ENCODE measurements at regions not wholly inside any gene's neighbourhood (a gene's known extent, or its start where the extent isn't known, plus 50 kb on each side); places are given as distances from the start of the nearest gene placed in this dataset.

DNA sequence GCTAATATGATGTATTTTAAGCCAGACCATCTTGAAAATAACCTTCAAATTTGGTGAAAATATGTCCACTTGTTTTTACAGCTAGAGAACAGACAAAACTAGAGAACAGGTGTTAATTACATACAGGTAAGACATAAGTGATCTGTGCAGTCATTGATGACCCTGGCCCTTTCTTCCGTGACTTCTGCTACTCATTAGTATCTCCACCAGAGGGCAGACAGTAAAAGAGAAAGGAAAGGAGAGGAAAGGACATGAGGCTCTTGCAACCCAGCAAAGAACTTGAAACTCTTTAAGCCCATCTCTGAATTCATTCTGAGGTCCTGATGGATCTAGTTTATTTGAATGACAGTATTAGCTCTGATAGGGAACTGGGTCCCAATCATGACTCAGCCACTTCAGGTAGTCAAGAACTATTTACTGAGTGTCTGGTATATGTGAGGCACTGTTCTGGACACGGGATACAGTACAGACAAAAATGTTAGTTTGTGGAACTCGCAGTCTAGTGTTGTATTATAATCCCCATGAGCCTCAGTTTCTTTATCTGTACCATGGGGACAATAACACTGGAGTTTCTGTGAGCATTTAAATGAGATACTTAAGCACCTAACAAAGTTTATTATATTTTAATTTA is 121.0 kb upstream of the TEX13D start:
- intact Hi-C loops (cut with micrococcal nuclease), result no loop called here
- Histone ChIP-seq H4K20me1 (ENCODE audit: insufficient read depth) (no peaks in the 10 kb centered on the region), H2AFZ (ENCODE audit: low read depth, low read length, poor library complexity, severe bottlenecking) (no peak overlapping the region), H3K9me2 (ENCODE audit: insufficient read depth) (no peaks in the 10 kb centered on the region), H3K36me3 (ENCODE audit: control insufficient read depth in 1 of 2, insufficient read depth in 2 of 2, low read length in 2 of 2) (no peaks in the 10 kb centered on the region), H3K9me3 (ENCODE audit: control insufficient read depth in 1 of 2, insufficient read depth in 1 of 2, low read depth in 1 of 2, low read length in 2 of 2) (no peaks in the 10 kb centered on the region), H3K9ac (ENCODE audit: low read length) (no peak overlapping the region), H3K79me2 (ENCODE audit: insufficient read depth, low read length) (no peaks in the 10 kb centered on the region), H3K27ac (ENCODE audit: low read depth, low read length) (no peak overlapping the region), H3K27me3 (ENCODE audit: insufficient read depth, low read length) (no peaks in the 10 kb centered on the region), H3K4me3 (replicated peaks in 1 of 2; ENCODE audit: low read depth in 1 of 2, low read length in 2 of 2) (no peak overlapping the region), H3K4me1 (ENCODE audit: control insufficient read depth in 1 of 2, insufficient read depth in 2 of 2, low read length in 2 of 2) (no peaks in the 10 kb centered on the region), H3K4me2 (ENCODE audit: low read length) (no peak overlapping the region)
- DNase-seq (ENCODE audit: low read depth, low spot score) (peak; percentile 8), ATAC-seq (peak; percentile 84)
- CTCF ChIA-PET, result no interaction called here
- RAD21 ChIA-PET (ENCODE audit: low non-redundant PET in 1 of 2, low total read pairs in 2 of 2, uncharacterized antibody in 2 of 2, unreplicated experiment in 2 of 2), result no interaction called here
- no TSS peak for BruUV-seq (replicated peaks)
- POLR2A ChIA-PET, result no interaction called here
- TF ChIP-seq, protein P1, sequence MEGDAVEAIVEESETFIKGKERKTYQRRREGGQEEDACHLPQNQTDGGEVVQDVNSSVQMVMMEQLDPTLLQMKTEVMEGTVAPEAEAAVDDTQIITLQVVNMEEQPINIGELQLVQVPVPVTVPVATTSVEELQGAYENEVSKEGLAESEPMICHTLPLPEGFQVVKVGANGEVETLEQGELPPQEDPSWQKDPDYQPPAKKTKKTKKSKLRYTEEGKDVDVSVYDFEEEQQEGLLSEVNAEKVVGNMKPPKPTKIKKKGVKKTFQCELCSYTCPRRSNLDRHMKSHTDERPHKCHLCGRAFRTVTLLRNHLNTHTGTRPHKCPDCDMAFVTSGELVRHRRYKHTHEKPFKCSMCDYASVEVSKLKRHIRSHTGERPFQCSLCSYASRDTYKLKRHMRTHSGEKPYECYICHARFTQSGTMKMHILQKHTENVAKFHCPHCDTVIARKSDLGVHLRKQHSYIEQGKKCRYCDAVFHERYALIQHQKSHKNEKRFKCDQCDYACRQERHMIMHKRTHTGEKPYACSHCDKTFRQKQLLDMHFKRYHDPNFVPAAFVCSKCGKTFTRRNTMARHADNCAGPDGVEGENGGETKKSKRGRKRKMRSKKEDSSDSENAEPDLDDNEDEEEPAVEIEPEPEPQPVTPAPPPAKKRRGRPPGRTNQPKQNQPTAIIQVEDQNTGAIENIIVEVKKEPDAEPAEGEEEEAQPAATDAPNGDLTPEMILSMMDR (IDR thresholded peaks at IDR 0.05 in 2 of 3, conservative IDR thresholded peaks at IDR 0.05 in 1 of 3; ENCODE audit: borderline replicate concordance in 1 of 3, insufficient read depth in 1 of 3, low read depth in 2 of 3, low read length in 2 of 3), result peak; percentile 22 to 54 (median 48); a peak in 5 of 6 replicates
- TF ChIP-seq CBX3 (IDR thresholded peaks at IDR 0.05; ENCODE audit: low read depth), result no peak
- no peak for TF ChIP-seq SRF (IDR thresholded peaks at IDR 0.05; ENCODE audit: low read depth)
- peak; percentile 53 for TF ChIP-seq RAD21 (IDR thresholded peaks at IDR 0.05; ENCODE audit: low read depth)

DNA sequence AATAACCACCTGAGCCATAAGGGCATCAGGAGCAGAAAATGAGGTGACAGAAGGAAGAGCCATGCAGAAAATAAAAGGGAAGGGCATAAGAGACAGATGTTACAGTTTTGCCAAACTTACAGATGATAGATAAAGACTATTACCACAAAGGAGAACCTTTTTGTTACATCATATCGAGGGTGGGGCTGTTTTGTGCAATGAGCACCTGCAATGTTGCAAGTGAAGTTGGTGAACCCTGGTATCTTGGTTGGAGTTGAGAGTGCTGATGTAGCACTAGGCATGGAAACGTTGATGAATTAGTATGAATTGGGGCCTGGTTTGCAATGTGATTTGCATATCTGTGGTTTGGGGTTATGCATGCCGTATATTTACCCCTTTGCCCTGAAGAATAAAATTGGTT is 119.8 kb upstream of the TEX13D start:
- TF ChIP-seq CEBPB (IDR thresholded peaks at IDR 0.05; ENCODE audit: low read depth) (no peak), CBX3 (IDR thresholded peaks at IDR 0.05; ENCODE audit: low read depth) (no peak), YY1 (IDR thresholded peaks at IDR 0.05; ENCODE audit: extremely low read depth, insufficient replicate concordance, low read depth, low read length) (no peak), RAD21 (IDR thresholded peaks at IDR 0.05; ENCODE audit: low read depth) (no peak), ZFX (IDR thresholded peaks at IDR 0.05) (no peak), ZNF274 (IDR thresholded peaks at IDR 0.05; ENCODE audit: low read depth, low read length) (no peak), FOSL1 (IDR thresholded peaks at IDR 0.05; ENCODE audit: low read depth) (no peak), EZH2 (IDR thresholded peaks at IDR 0.05) (no peak)
- TF ChIP-seq, protein P2, sequence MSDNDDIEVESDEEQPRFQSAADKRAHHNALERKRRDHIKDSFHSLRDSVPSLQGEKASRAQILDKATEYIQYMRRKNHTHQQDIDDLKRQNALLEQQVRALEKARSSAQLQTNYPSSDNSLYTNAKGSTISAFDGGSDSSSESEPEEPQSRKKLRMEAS (IDR thresholded peaks at IDR 0.05), result no peak
- Histone ChIP-seq H3K27me3 (ENCODE audit: insufficient read depth, low read length) (no peaks in the 10 kb centered on the region), H3K4me2 (ENCODE audit: low read length) (no peak overlapping the region), H3K9ac (ENCODE audit: low read length) (no peak overlapping the region), H3K9me3 (ENCODE audit: control insufficient read depth in 1 of 2, insufficient read depth in 1 of 2, low read depth in 1 of 2, low read length in 2 of 2) (no peaks in the 10 kb centered on the region), H3K79me2 (ENCODE audit: insufficient read depth, low read length) (no peaks in the 10 kb centered on the region), H2AFZ (ENCODE audit: low read depth, low read length, poor library complexity, severe bottlenecking) (no peak overlapping the region), H3K27ac (ENCODE audit: low read depth, low read length) (no peak overlapping the region), H3K9me2 (ENCODE audit: insufficient read depth) (no peaks in the 10 kb centered on the region), H3K36me3 (ENCODE audit: control insufficient read depth in 1 of 2, insufficient read depth in 2 of 2, low read length in 2 of 2) (no peaks in the 10 kb centered on the region), H4K20me1 (ENCODE audit: insufficient read depth) (no peaks in the 10 kb centered on the region), H3K4me3 (replicated peaks in 1 of 2; ENCODE audit: low read depth in 1 of 2, low read length in 2 of 2) (no peak overlapping the region), H3K4me1 (ENCODE audit: control insufficient read depth in 1 of 2, insufficient read depth in 2 of 2, low read length in 2 of 2) (no peaks in the 10 kb centered on the region)
- no peak for ATAC-seq
- intact Hi-C loops (cut with micrococcal nuclease), result no loop called here
- no TSS peak for BruUV-seq (replicated peaks)
- no peak for DNase-seq (ENCODE audit: low read depth, low spot score)
- RAD21 ChIA-PET (ENCODE audit: low non-redundant PET in 1 of 2, low total read pairs in 2 of 2, uncharacterized antibody in 2 of 2, unreplicated experiment in 2 of 2), result no interaction called here
- CTCF ChIA-PET, result no interaction called here
- POLR2A ChIA-PET, result no interaction called here
